ENCODE measurements at regions not wholly inside any gene's neighbourhood (a gene's known extent, or its start where the extent isn't known, plus 50 kb on each side); places are given as distances from the start of the nearest gene placed in this dataset.

GRCh38 chr2:104344306-104344705 is 509.6 kb upstream of the POU3F3 start:
- H3K9ac ChIP-seq (ENCODE audit: extremely low read depth, low read length, poor library complexity, severe bottlenecking): no peak overlapping the region
- no peak for DNase-seq
- H3K4me3 ChIP-seq (ENCODE audit: low read length): no peak overlapping the region
- no peaks in the 10 kb centered on the region for H3K36me3 ChIP-seq (ENCODE audit: control insufficient read depth, insufficient read depth, low read length)
- Mint-ChIP-seq H3K4me1 (no peaks in the 10 kb centered on the region), H3K27ac (no peak overlapping the region), H3K36me3 (ENCODE audit: low read depth) (no peaks in the 10 kb centered on the region), H3K27me3 (ENCODE audit: insufficient read depth) (no peaks in the 10 kb centered on the region), H3K9me3 (no peaks in the 10 kb centered on the region), H3K4me3 (no peak overlapping the region)
- no peaks in the 10 kb centered on the region for H3K27me3 ChIP-seq (ENCODE audit: control insufficient read depth, insufficient read depth, low read length, poor library complexity, severe bottlenecking)
- no peaks in the 10 kb centered on the region for H3K9me3 ChIP-seq (ENCODE audit: control insufficient read depth, low read length)
- H3K27ac ChIP-seq (ENCODE audit: low read depth, low read length): no peak overlapping the region
- 91 to 100% methylated on average over 3 to 5 of the region's 5 CpGs for WGBS, 2 experiments (ENCODE audit: insufficient coverage in 1 of 2, insufficient read length in 1 of 2)
- H3K4me1 ChIP-seq (ENCODE audit: control insufficient read depth, insufficient read depth, low read length): no peaks in the 10 kb centered on the region
- TF ChIP-seq CTCF (conservative IDR thresholded peaks at IDR 0.05): no peak

DNA sequence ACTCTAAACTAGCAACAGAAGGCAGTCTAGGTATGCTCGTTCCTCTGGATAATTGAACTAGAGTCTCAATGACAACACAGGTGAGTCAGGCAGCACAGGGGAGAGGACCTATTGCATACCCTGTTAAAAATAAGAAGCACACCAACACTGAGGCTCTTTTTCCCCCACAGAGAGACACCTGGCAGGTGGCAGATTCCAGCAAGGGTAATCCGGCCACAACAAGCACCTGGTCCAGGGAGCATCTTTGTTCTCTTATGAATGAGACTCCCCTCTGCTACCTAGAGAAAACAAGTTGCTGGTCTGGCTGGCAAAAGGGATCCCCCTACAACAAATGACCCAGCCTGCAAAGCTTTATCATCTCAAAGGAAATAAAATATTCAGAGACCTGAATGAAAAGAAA is 508.9 kb upstream of the POU3F3 start:
- no peaks in the 10 kb centered on the region for H3K36me3 ChIP-seq (ENCODE audit: control insufficient read depth, insufficient read depth, low read length)
- H3K4me1 ChIP-seq (ENCODE audit: control insufficient read depth, insufficient read depth, low read length): no peaks in the 10 kb centered on the region
- no peaks in the 10 kb centered on the region for H3K9me3 ChIP-seq (ENCODE audit: control insufficient read depth, low read length)
- H3K4me3 ChIP-seq (ENCODE audit: low read length): no peak overlapping the region
- TF ChIP-seq CTCF (conservative IDR thresholded peaks at IDR 0.05): no peak
- no peaks in the 10 kb centered on the region for H3K27me3 ChIP-seq (ENCODE audit: control insufficient read depth, insufficient read depth, low read length, poor library complexity, severe bottlenecking)
- no peaks in the 10 kb centered on the region for H3K9me3 Mint-ChIP-seq
- H3K36me3 Mint-ChIP-seq (ENCODE audit: low read depth): no peaks in the 10 kb centered on the region
- no peak overlapping the region for H3K27ac ChIP-seq (ENCODE audit: low read depth, low read length)
- no peak overlapping the region for H3K27ac Mint-ChIP-seq
- H3K4me1 Mint-ChIP-seq: no peaks in the 10 kb centered on the region
- H3K4me3 Mint-ChIP-seq: no peak overlapping the region
- peak; percentile 56 for DNase-seq
- H3K9ac ChIP-seq (ENCODE audit: extremely low read depth, low read length, poor library complexity, severe bottlenecking): no peak overlapping the region
- 83 to 86% methylated on average over 1 to 2 of the region's 2 CpGs for WGBS, 2 experiments (ENCODE audit: insufficient coverage in 1 of 2, insufficient read length in 1 of 2)
- H3K27me3 Mint-ChIP-seq (ENCODE audit: insufficient read depth): no peaks in the 10 kb centered on the region

- Histone ChIP-seq H3K4me1 (ENCODE audit: control insufficient read depth, insufficient read depth, low read length) (no peaks in the 10 kb centered on the region), H3K27me3 (ENCODE audit: control insufficient read depth, insufficient read depth, low read length, poor library complexity, severe bottlenecking) (no peaks in the 10 kb centered on the region), H3K4me3 (ENCODE audit: low read length) (no peak overlapping the region), H3K9ac (ENCODE audit: extremely low read depth, low read length, poor library complexity, severe bottlenecking) (no peak overlapping the region), H3K36me3 (ENCODE audit: control insufficient read depth, insufficient read depth, low read length) (no peaks in the 10 kb centered on the region), H3K9me3 (ENCODE audit: control insufficient read depth, low read length) (no peaks in the 10 kb centered on the region), H3K27ac (ENCODE audit: low read depth, low read length) (no peak overlapping the region)
- no peaks in the 10 kb centered on the region for H3K27me3 Mint-ChIP-seq (ENCODE audit: insufficient read depth)
- no peaks in the 10 kb centered on the region for H3K4me1 Mint-ChIP-seq
- H3K27ac Mint-ChIP-seq: no peak overlapping the region
- 91 to 98% methylated on average over 5 of the region's 5 CpGs for WGBS, 2 experiments (ENCODE audit: insufficient coverage in 1 of 2, insufficient read length in 1 of 2)
- no peak overlapping the region for H3K4me3 Mint-ChIP-seq
- H3K36me3 Mint-ChIP-seq (ENCODE audit: low read depth): no peaks in the 10 kb centered on the region
- H3K9me3 Mint-ChIP-seq: no peaks in the 10 kb centered on the region
- no peak for DNase-seq
- TF ChIP-seq CTCF (conservative IDR thresholded peaks at IDR 0.05): no peak
These were observed 495.8 kb upstream of the POU3F3 start for GRCh38 chr2:104358122-104358521.
